Endothelial cell of umbilical vein (primary cell): ENCODE measurements at regions not wholly inside any gene's neighbourhood (a gene's known extent, or its start where the extent isn't known, plus 50 kb on each side); places are given as distances from the start of the nearest gene placed in this dataset.

ENCODE experiments used
- CTCF ChIP-seq, 2 donors: IDR thresholded peaks; 1 replicate in 1 of 2; 2 replicates in 1 of 2; pipeline ENCODE4 v1.5.1; 2011; ENCODE audit warnings: low read length in 2 of 2, mild to moderate bottlenecking in 2 of 2, moderate library complexity in 2 of 2, control low read depth in 1 of 2, inconsistent platforms in 1 of 2, low read depth in 1 of 2; ENCODE audit not compliant: insufficient read depth in 1 of 2; ENCODE audit errors: extremely low read depth in 1 of 2
- EZH2 ChIP-seq: IDR thresholded peaks from 2 replicates; pipeline ENCODE4 v1.6.1; 2012; ENCODE audit warnings: borderline replicate concordance, low read depth, mild to moderate bottlenecking, moderate library complexity, low read length, inconsistent platforms; ENCODE audit not compliant: severe bottlenecking
- POLR2A ChIP-seq: IDR thresholded peaks from 2 replicates; pipeline ENCODE4 v1.6.1; 2012; ENCODE audit warnings: low read depth, mild to moderate bottlenecking, control low read depth, low read length
- POLR2AphosphoS5 ChIP-seq: IDR thresholded peaks from 2 replicates; pipeline ENCODE4 v1.6.1; 2012; ENCODE audit warnings: low read depth, mild to moderate bottlenecking, control low read depth, low read length, moderate library complexity; ENCODE audit not compliant: insufficient read depth

- TF ChIP-seq CTCF (IDR thresholded peaks at IDR 0.05; ENCODE audit: extremely low read depth in 1 of 2, insufficient read depth in 1 of 2, low read depth in 1 of 2, low read length in 2 of 2) (no peak), POLR2A (no peak), POLR2AphosphoS5 (no peak), EZH2 (no peak)
Measured at GRCh38 chr18:51355841-51356240, 158.4 kb upstream of the MEX3C start.
